ENCODE measurements at regions not wholly inside any gene's neighbourhood (a gene's known extent, or its start where the extent isn't known, plus 50 kb on each side); places are given as distances from the start of the nearest gene placed in this dataset.

DNA sequence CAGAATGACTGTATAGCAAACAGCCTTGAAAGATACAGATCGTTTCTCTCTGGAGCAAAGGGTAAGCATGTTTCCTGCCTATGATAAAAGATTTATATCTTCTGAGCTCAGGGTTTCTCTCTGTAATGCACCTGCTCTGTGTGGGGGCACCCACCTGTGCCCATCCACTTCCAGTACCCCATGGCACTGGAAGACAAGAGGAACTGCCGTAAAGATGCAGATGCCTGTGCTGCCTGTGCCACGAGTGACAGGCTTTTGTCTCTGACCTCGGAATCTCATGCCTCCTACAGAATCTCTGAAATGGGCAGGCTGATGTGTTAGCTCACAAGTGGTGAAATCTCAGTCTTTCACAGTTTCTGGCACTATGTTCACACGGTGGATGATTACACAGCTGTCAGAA, 50.3 kb upstream of the ATP11A start:
- Histone ChIP-seq H3K27me3 (ENCODE audit: control insufficient read depth in 2 of 2, insufficient read depth in 2 of 2, low read length in 2 of 2) (peaks cover 5 to 20% of the 10 kb centered on the region in 2 donors), H3K4me1 (ENCODE audit: control insufficient read depth in 1 of 2, insufficient read depth in 2 of 2, low read length in 2 of 2) (peaks cover 0 to 5% of the 10 kb centered on the region in 2 donors), H3K36me3 (replicated peaks in 1 of 2; ENCODE audit: control insufficient read depth in 1 of 2, insufficient read depth in 2 of 2, low read length in 2 of 2) (no peaks in the 10 kb centered on the region), H3K9ac (ENCODE audit: insufficient read depth, low read length, poor library complexity, severe bottlenecking) (no peak overlapping the region), H3K9me3 (replicated peaks in 1 of 2; ENCODE audit: control insufficient read depth in 1 of 2, insufficient read depth in 1 of 2, low read length in 2 of 2) (no peaks in the 10 kb centered on the region), H3K4me3 (replicated peaks in 1 of 3; ENCODE audit: low read depth in 2 of 3, low read length in 3 of 3) (no peak overlapping the region), H3K27ac (ENCODE audit: low read depth in 1 of 2, low read length in 2 of 2) (no peak overlapping the region), H3K79me2 (ENCODE audit: insufficient read depth, low read length) (no peaks in the 10 kb centered on the region), H4K20me1 (ENCODE audit: insufficient read depth, low read length) (no peaks in the 10 kb centered on the region), H2AFZ (ENCODE audit: insufficient read depth, low read depth, low read length, poor library complexity, severe bottlenecking) (no peak overlapping the region), H3K4me2 (replicated peaks; ENCODE audit: extremely low read depth, low read length, poor library complexity, severe bottlenecking) (no peak overlapping the region)
- Mint-ChIP-seq H3K4me1 (peaks cover 7% of the 10 kb centered on the region), H3K36me3 (no peaks in the 10 kb centered on the region), H3K27me3 (ENCODE audit: low read depth in 3 of 3) (peaks cover 19 to 44% (median 34%) of the 10 kb centered on the region in 3 donors), H3K27ac (no peak overlapping the region), H3K9me3 (no peaks in the 10 kb centered on the region), H3K4me3 (no peak overlapping the region)
- 87% methylated on average over 4 of the region's 5 CpGs for WGBS (ENCODE audit: insufficient coverage)
- DNase-seq, result no peak
- TF ChIP-seq, protein P1, sequence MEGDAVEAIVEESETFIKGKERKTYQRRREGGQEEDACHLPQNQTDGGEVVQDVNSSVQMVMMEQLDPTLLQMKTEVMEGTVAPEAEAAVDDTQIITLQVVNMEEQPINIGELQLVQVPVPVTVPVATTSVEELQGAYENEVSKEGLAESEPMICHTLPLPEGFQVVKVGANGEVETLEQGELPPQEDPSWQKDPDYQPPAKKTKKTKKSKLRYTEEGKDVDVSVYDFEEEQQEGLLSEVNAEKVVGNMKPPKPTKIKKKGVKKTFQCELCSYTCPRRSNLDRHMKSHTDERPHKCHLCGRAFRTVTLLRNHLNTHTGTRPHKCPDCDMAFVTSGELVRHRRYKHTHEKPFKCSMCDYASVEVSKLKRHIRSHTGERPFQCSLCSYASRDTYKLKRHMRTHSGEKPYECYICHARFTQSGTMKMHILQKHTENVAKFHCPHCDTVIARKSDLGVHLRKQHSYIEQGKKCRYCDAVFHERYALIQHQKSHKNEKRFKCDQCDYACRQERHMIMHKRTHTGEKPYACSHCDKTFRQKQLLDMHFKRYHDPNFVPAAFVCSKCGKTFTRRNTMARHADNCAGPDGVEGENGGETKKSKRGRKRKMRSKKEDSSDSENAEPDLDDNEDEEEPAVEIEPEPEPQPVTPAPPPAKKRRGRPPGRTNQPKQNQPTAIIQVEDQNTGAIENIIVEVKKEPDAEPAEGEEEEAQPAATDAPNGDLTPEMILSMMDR (IDR thresholded peaks at IDR 0.05), result no peak
- intact Hi-C loops (cut with micrococcal nuclease), result no loop called here

DNA sequence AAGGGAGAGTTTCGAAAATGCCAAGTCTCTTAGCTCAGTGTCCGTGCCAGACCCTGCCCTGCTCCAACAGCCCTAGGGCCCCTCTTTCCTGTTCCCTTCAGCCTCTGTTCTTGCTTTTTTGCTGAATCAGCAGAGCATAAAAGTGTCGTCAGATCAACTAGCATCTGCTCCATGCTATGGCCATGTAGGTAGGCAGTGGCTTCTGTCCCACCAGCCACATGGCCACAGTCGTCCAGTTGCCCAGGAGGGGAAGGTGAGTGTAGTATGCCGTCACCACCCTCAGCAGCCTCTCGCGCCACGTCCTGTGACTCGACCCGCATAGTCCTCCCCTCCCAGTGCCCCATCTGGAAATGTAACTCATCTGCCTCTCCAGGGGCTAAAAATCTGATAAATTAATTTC, 50.9 kb upstream of the ATP11A start:
- TF ChIP-seq, protein P1 (IDR thresholded peaks at IDR 0.05), result no peak
- no peak overlapping the region for H3K27ac ChIP-seq (ENCODE audit: low read depth in 1 of 2, low read length in 2 of 2)
- H3K4me3 ChIP-seq (replicated peaks in 1 of 3; ENCODE audit: low read depth in 2 of 3, low read length in 3 of 3), result no peak overlapping the region
- H3K4me1 ChIP-seq (ENCODE audit: control insufficient read depth in 1 of 2, insufficient read depth in 2 of 2, low read length in 2 of 2), result peaks cover 0 to 5% of the 10 kb centered on the region in 2 donors
- peaks cover 7% of the 10 kb centered on the region for H3K4me1 Mint-ChIP-seq
- H3K9me3 Mint-ChIP-seq, result no peaks in the 10 kb centered on the region
- no peaks in the 10 kb centered on the region for H3K9me3 ChIP-seq (replicated peaks in 1 of 2; ENCODE audit: control insufficient read depth in 1 of 2, insufficient read depth in 1 of 2, low read length in 2 of 2)
- no peak overlapping the region for H2AFZ ChIP-seq (ENCODE audit: insufficient read depth, low read depth, low read length, poor library complexity, severe bottlenecking)
- intact Hi-C loops (cut with micrococcal nuclease), result no loop called here
- peaks cover 5 to 20% of the 10 kb centered on the region in 2 donors for H3K27me3 ChIP-seq (ENCODE audit: control insufficient read depth in 2 of 2, insufficient read depth in 2 of 2, low read length in 2 of 2)
- no peak overlapping the region for H3K4me2 ChIP-seq (replicated peaks; ENCODE audit: extremely low read depth, low read length, poor library complexity, severe bottlenecking)
- H3K79me2 ChIP-seq (ENCODE audit: insufficient read depth, low read length), result no peaks in the 10 kb centered on the region
- WGBS (ENCODE audit: insufficient coverage), result 0% methylated on average over 1 of the region's 10 CpGs
- peak overlapping the region in 1 of 2 donors; percentile 29 for H3K4me3 Mint-ChIP-seq
- peak overlapping the region in 1 of 7 donors; percentile 52 for H3K27ac Mint-ChIP-seq
- no peaks in the 10 kb centered on the region for H3K36me3 ChIP-seq (replicated peaks in 1 of 2; ENCODE audit: control insufficient read depth in 1 of 2, insufficient read depth in 2 of 2, low read length in 2 of 2)
- peaks cover 22 to 48% (median 34%) of the 10 kb centered on the region in 3 donors for H3K27me3 Mint-ChIP-seq (ENCODE audit: low read depth in 3 of 3)
- no peaks in the 10 kb centered on the region for H3K36me3 Mint-ChIP-seq
- H4K20me1 ChIP-seq (ENCODE audit: insufficient read depth, low read length), result no peaks in the 10 kb centered on the region
- no peak overlapping the region for H3K9ac ChIP-seq (ENCODE audit: insufficient read depth, low read length, poor library complexity, severe bottlenecking)
- DNase-seq, result no peak
